Upper lobe of right lung (tissue), 1 donor: ENCODE measurements at regions not wholly inside any gene's neighbourhood (a gene's known extent, or its start where the extent isn't known, plus 50 kb on each side); places are given as distances from the start of the nearest gene placed in this dataset.

Experiments used
- ATAC-seq: fragments of 200-7000 bp; cut with Tn5 transposase; one replicate; pipeline ENCODE4 v1.9.1; 2020; ENCODE audit warnings: mild to moderate bottlenecking, moderate library complexity
- DNase-seq: peaks from one replicate; pipeline ENCODE4 v3.0.0-alpha.2; 2020
- H3K27ac ChIP-seq: fragments of 200-600 bp; one replicate; pipeline ENCODE4 v1.8.0; 2022
- H3K27me3 ChIP-seq: fragments of 200-600 bp; one replicate; pipeline ENCODE4 v1.8.0; 2022; ENCODE audit warnings: mild to moderate bottlenecking
- H3K36me3 ChIP-seq: fragments of 200-600 bp; one replicate; pipeline ENCODE4 v1.8.0; 2022
- H3K4me1 ChIP-seq: fragments of 200-600 bp; one replicate; pipeline ENCODE4 v1.8.0; 2022
- H3K4me3 ChIP-seq: fragments of 200-600 bp; one replicate; pipeline ENCODE4 v1.8.0; 2022; ENCODE audit warnings: mild to moderate bottlenecking
- H3K9me3 ChIP-seq: fragments of 200-600 bp; one replicate; pipeline ENCODE4 v1.8.0; 2022
- intact Hi-C: fragments of 100-400 bp; cut with DNase I; formaldehyde crosslinking; loops from one replicate; pipeline ENCODE4 v1.11.0; 2022
- TF ChIP-seq, protein P1 (sequence below): fragments of 200-600 bp; IDR thresholded peaks from one replicate; pipeline ENCODE4 v1.8.0; 2022; ENCODE audit warnings: antibody characterized with exemption
- donor health status: DM: no; HTN: yes; CAD: no; lungs with severe emphysema.

DNA sequence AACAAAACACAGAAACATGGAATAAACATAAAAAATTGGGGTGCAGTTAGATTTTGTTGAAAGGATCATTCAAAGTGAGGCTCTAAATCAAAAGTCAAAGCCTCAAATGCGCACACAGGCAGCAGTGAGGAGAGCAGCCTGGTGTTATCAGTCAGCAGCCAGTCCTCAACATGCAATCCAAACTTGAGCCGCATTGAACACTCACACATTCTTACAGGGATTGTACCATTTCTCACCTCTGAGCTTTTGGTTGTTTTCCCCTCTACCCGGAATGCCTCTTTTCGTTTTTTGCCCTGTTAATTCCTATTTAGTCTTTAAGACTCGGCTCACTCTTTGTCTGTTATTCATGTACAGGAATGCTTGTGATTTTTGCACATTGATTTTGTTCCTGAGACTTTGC is 81.1 kb upstream of the PUM3 start:
- Histone ChIP-seq H3K36me3 (no peaks in the 10 kb centered on the region), H3K4me3 (no peak overlapping the region), H3K9me3 (no peaks in the 10 kb centered on the region), H3K4me1 (no peaks in the 10 kb centered on the region), H3K27ac (no peak overlapping the region), H3K27me3 (no peaks in the 10 kb centered on the region)
- DNase-seq = no peak
- ATAC-seq = no peak
- TF ChIP-seq, protein P1, sequence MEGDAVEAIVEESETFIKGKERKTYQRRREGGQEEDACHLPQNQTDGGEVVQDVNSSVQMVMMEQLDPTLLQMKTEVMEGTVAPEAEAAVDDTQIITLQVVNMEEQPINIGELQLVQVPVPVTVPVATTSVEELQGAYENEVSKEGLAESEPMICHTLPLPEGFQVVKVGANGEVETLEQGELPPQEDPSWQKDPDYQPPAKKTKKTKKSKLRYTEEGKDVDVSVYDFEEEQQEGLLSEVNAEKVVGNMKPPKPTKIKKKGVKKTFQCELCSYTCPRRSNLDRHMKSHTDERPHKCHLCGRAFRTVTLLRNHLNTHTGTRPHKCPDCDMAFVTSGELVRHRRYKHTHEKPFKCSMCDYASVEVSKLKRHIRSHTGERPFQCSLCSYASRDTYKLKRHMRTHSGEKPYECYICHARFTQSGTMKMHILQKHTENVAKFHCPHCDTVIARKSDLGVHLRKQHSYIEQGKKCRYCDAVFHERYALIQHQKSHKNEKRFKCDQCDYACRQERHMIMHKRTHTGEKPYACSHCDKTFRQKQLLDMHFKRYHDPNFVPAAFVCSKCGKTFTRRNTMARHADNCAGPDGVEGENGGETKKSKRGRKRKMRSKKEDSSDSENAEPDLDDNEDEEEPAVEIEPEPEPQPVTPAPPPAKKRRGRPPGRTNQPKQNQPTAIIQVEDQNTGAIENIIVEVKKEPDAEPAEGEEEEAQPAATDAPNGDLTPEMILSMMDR = no peak
- intact Hi-C loops = no loop called here

DNA sequence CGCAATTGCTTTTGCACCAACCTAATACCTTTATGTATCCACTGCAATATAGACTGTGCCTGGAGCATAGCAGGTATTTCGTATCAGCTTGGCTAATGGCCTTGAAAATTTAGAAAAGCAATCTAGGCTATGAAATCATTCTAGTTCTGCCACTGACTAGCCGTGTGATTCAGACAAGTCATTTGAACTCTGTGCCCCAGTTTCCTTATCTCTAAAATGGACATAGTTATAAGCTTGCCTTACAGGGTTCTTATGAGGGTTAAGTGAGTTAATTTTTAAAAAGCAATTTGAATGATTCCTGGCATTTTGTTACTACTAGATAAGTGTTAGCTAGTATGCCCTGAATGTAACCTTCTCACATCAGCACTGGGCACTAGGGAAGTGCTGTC is 80.5 kb upstream of the PUM3 start:
- intact Hi-C loops = no loop called here
- H3K4me1 ChIP-seq = no peaks in the 10 kb centered on the region
- DNase-seq (no peak), ATAC-seq (no peak)
- TF ChIP-seq, protein P1 = no peak
- H3K27ac ChIP-seq = no peak overlapping the region
- no peaks in the 10 kb centered on the region for H3K9me3 ChIP-seq
- H3K36me3 ChIP-seq = no peaks in the 10 kb centered on the region
- H3K4me3 ChIP-seq = no peak overlapping the region
- H3K27me3 ChIP-seq = no peaks in the 10 kb centered on the region

DNA sequence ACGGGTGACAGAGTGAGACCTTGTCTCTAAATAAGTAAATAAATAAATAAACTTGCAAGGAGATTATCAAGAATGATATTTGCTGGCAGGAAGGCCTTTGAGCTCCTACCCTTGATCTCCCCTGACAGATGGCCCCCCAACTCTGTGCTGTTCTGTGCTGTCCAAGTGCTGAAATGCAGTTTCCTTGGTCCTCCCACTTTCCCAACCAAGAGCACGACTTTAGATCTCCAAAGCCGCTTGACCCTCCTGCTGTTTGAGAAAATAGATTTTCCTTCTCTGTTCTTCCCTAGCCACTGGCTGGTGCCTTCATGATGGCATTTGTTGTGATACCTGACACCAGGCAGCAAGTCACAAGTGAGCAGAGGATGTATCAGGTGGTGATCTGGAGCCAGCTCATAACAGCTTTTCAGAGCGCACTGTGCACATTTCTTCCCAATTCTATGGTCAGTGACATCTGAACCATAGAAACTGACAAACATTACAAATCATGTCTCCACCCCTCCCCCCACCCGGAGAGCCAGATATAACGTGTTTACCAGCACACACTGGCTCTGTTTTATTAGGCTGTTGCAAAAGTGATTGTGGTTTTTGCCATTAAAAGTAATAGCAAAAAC is 80.0 kb upstream of the PUM3 start:
- ATAC-seq (no peak), DNase-seq (no peak)
- H3K36me3 ChIP-seq = no peaks in the 10 kb centered on the region
- no peak overlapping the region for H3K27ac ChIP-seq
- TF ChIP-seq, protein P1 = no peak
- no peaks in the 10 kb centered on the region for H3K9me3 ChIP-seq
- H3K27me3 ChIP-seq = no peaks in the 10 kb centered on the region
- no peaks in the 10 kb centered on the region for H3K4me1 ChIP-seq
- no peak overlapping the region for H3K4me3 ChIP-seq
- intact Hi-C loops = no loop called here

DNA sequence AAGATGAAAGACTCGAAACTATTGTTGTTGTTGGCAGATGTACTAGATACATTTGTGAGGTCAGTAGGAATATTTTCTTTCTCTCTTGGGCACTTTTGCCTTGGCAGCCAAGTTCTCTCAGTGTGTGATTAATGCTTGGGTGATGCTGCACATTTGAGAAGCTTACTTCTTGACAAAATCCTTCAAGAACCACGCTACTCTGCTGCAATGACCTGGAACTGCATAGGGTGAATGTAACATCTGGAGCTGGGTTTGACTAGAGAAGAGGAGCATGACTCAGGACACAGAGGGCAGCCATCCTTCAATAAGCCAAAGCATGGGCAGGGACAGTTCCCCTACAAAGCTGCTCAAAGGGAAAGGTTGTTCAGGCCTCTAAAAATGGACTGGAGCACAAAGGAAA is 75.5 kb upstream of the PUM3 start:
- Histone ChIP-seq H3K9me3 (no peaks in the 10 kb centered on the region), H3K27me3 (no peaks in the 10 kb centered on the region), H3K27ac (no peak overlapping the region), H3K36me3 (no peaks in the 10 kb centered on the region), H3K4me3 (no peak overlapping the region), H3K4me1 (no peaks in the 10 kb centered on the region)
- intact Hi-C loops = no loop called here
- no peak for ATAC-seq
- TF ChIP-seq, protein P1 = no peak
- DNase-seq = no peak

DNA sequence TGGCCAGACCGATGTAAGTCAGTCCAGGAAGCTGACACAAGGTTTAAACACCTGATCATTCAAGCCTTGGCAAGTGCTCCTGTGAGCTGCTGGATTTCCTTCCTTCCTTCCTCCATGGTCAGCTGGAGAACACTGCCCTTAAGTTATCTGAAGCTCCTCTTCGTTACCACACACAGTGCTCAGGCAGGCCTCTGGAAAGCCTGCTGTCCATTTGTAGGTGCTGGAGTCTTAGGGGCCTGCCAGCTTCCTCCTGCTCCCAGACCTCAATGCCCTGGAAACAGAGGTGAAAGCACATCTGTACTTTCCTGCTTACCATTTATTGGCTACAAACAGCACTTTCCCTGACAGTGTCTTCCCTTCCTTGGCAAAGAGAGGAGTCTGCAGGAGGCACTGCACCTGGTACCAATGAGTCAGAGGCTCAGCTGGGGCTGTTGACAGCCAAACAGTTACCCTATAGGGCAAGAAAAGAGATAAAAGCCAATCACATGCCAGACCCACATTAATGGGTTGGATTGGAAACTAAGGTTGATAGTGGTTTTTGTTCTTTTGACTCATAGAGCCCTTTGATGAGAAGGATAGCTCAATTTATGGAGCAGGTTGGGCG is 72.6 kb upstream of the PUM3 start:
- intact Hi-C loops = no loop called here
- Histone ChIP-seq H3K9me3 (no peaks in the 10 kb centered on the region), H3K27ac (no peak overlapping the region), H3K4me1 (no peaks in the 10 kb centered on the region), H3K36me3 (no peaks in the 10 kb centered on the region), H3K4me3 (no peak overlapping the region), H3K27me3 (no peaks in the 10 kb centered on the region)
- ATAC-seq (no peak), DNase-seq (no peak)
- TF ChIP-seq, protein P1 = no peak

DNA sequence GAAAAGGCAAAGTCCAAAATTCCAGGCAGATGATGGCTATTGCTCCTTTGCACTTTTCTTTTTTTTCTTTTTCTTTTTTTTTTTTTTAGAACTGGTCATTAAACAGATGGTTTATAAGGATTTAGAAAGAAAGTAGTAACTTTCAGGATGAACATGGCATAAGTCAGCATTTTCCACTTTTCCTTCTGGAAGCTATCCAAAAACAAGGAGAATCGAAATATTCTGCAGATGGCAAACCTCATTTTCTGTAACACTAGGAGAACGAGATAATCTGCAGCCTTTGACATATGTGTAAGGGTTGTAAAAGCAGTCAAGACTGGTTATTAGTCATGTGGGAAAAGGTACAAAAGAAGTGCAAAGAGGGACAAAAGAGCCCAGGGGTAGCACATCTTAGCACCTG is 69.1 kb upstream of the PUM3 start:
- H3K4me1 ChIP-seq = no peaks in the 10 kb centered on the region
- H3K4me3 ChIP-seq = no peak overlapping the region
- no peaks in the 10 kb centered on the region for H3K36me3 ChIP-seq
- TF ChIP-seq, protein P1 = no peak
- intact Hi-C loops = no loop called here
- H3K27ac ChIP-seq = no peak overlapping the region
- DNase-seq (no peak), ATAC-seq (no peak)
- H3K9me3 ChIP-seq = no peaks in the 10 kb centered on the region
- H3K27me3 ChIP-seq = no peaks in the 10 kb centered on the region
